ENCODE measurements at regions not wholly inside any gene's neighbourhood (a gene's known extent, or its start where the extent isn't known, plus 50 kb on each side); places are given as distances from the start of the nearest gene placed in this dataset.
A peak's percentile ranks its signal among the peaks of the same experiment; 100 is the strongest.

DNA sequence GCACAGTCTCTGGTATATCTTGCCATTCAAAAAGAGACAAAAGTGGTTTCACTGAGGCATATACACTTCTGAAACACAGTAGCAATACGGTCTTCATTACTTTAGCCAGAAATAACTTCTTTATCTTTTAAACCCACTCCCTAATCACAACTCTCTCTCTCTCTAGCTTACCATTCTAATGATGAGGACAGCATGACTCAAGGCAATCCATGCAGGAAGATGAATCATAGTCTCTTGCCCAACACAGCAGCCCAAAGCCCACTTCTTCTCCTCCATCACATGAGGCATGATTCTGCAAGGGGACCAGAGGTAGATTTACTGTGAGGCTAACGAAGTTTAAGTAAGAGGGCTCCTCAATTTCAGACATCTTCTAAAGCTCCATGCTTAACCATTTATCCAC lies 285.0 kb upstream of the NR5A2 start:
- H3K4me3 ChIP-seq (ENCODE audit: low read depth, low read length): no peak overlapping the region
- TF ChIP-seq, protein P1, sequence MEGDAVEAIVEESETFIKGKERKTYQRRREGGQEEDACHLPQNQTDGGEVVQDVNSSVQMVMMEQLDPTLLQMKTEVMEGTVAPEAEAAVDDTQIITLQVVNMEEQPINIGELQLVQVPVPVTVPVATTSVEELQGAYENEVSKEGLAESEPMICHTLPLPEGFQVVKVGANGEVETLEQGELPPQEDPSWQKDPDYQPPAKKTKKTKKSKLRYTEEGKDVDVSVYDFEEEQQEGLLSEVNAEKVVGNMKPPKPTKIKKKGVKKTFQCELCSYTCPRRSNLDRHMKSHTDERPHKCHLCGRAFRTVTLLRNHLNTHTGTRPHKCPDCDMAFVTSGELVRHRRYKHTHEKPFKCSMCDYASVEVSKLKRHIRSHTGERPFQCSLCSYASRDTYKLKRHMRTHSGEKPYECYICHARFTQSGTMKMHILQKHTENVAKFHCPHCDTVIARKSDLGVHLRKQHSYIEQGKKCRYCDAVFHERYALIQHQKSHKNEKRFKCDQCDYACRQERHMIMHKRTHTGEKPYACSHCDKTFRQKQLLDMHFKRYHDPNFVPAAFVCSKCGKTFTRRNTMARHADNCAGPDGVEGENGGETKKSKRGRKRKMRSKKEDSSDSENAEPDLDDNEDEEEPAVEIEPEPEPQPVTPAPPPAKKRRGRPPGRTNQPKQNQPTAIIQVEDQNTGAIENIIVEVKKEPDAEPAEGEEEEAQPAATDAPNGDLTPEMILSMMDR (IDR thresholded peaks at IDR 0.05; ENCODE audit: insufficient read depth, low read length, missing control alignments): no peak
- CTCF ChIA-PET: interaction anchor here (0.8 kb wide), 1 partner anchor 53 kb away, joined by 3 read pairs; no protein-coding TSS in a partner anchor
- POLR2A ChIA-PET: no interaction called here
- DNase-seq (ENCODE audit: low read depth, low spot score): peak; percentile 80

DNA sequence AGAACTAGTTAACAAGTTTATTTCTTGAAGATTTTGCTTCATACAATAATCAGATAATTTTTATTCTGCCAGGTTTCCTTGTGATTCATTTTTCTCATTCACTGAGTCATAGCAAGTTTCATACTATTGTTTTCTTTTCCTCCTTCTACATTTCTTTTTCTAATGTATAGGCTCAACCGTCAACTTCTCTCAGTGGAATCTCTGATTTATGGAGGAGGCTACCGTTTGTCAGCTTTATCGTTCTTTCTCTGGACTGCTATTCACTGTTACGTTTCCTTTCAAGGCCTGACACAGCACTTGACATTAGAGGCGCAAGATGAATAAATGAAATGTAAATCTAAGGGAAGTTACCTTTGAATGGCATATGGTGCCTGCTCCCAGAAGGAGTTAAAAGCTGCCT lies 284.3 kb upstream of the NR5A2 start:
- POLR2A ChIA-PET: no interaction called here

DNA sequence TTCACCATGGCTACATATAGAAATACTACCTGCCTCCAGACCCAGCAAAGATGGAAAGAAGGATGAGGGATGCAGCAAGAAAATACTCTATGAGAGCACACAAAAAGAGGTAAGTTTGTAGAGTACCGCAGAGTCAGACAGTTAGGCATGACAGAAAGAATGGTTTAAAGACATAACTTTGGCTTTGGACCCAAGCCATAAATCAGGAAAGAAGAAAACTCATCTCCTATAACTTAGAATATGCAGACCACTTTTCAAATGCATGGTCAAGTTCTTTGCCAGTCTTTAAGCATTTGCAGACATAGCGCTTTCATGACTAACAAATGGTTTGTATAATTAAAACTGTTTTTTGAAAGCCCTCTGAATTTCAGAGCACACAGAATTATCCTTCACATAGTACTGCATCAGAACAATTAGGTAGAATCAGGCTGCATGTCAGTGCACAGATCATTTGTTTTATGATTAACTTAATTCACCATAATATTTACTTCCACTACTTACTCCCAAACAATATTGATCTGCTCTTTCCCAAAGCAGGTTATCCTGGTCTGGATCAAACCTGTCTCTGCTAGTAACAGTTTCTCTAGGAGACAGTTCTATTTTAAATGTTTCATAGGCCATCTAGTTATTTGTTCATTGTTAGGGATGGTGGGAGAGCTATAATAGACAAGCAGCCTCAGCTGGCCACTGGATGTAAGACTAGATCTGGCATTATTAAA lies 280.7 kb upstream of the NR5A2 start:
- POLR2A ChIA-PET: no interaction called here
- CTCF ChIA-PET: no interaction called here
- TF ChIP-seq, protein P1 (IDR thresholded peaks at IDR 0.05; ENCODE audit: insufficient read depth, low read length, missing control alignments): no peak

More for the DNA sequence above, 284.3 kb upstream of the NR5A2 start:
- CTCF ChIA-PET: no interaction called here
- no peak overlapping the region for H3K4me3 ChIP-seq (ENCODE audit: low read depth, low read length)
- TF ChIP-seq, protein P1 (IDR thresholded peaks at IDR 0.05; ENCODE audit: insufficient read depth, low read length, missing control alignments): no peak
- no peak for DNase-seq (ENCODE audit: low read depth, low spot score)

DNA sequence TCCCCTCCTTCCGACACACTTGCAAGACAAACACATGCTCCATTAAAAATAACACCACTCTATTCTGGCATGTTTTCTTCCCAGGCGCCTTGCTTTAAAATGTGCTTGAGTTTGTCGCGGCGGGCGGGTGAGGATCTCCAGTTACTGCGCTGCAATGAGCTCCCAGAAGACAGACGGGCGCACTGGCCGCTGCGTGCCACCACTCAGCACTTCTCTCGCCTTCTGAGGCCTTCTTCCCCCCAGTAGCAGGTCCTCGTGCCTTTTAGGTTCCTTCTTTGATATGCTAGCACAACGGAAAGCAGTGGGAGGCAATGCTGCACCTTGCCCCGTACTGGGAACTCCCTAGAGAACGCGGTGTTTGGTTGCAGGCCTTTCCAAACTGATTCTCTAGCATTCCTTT lies 279.5 kb upstream of the NR5A2 start:
- DNase-seq (ENCODE audit: low read depth, low spot score): no peak
- ChIA-PET CTCF (interaction anchor here (0.7 kb wide), 1 partner anchor 10 kb away, joined by 3 read pairs; no protein-coding TSS in a partner anchor), POLR2A (no interaction called here)
- H3K4me3 ChIP-seq (ENCODE audit: low read depth, low read length): no peak overlapping the region
- TF ChIP-seq, protein P1 (IDR thresholded peaks at IDR 0.05; ENCODE audit: insufficient read depth, low read length, missing control alignments): no peak

More for the DNA sequence above, 280.7 kb upstream of the NR5A2 start:
- no peak overlapping the region for H3K4me3 ChIP-seq (ENCODE audit: low read depth, low read length)
- no peak for DNase-seq (ENCODE audit: low read depth, low spot score)

DNA sequence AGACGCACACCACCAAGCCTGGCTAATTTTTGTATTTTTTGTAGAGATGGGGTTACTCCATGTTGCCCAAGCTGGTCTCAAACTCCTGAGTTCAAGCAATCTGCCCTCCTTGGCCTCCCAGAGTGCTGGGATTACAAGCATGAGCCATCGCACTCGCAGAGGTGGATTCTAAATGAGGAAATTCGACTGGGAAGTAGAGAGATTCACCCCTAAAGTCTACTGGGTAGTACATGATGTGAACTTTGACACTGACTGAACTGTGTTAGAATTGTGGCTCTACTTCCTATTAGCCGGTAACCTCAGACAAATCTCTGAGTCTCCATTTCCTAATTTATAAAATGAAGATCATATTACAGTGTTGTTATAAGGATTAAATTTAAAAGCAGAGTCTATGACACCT lies 276.0 kb upstream of the NR5A2 start:
- ChIA-PET CTCF (no interaction called here), POLR2A (no interaction called here)
- no peak overlapping the region for H3K4me3 ChIP-seq (ENCODE audit: low read depth, low read length)
- TF ChIP-seq, protein P1 (IDR thresholded peaks at IDR 0.05; ENCODE audit: insufficient read depth, low read length, missing control alignments): no peak
- DNase-seq (ENCODE audit: low read depth, low spot score): no peak

DNA sequence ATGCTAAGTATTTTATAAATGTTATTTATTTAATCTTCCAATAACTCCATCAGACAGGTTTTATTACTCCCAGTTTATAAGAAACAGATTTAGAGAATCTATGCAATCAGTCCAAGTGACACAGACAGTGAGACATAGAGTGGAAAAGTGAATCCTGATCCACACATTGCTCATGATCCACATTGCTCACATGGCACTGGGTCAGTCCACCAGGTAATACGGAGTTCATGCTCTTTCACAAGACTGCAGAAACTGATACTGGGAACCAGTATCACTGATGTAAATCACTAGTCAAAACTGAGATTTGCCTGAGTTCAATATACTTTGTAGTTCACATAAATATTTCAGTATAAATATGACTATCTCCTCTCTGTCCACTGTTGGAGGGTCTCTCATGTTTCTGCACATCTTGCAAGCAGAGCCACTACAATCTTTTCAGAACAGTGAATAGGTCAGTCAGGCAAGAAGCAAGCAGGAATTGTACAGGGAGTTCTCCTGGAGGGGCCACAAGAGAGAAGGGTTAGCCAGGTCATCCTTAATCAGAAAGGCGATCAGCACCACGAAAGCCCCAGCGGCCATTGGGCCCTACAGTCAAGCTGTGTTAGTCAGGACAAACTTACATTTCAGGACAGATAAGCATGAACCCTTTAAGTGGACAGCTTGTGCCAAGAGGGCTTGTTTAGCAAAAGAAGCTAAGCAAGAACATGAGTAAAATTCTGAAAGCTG lies 275.4 kb upstream of the NR5A2 start:
- CTCF ChIA-PET: no interaction called here
- no peak for DNase-seq (ENCODE audit: low read depth, low spot score)
- TF ChIP-seq, protein P1 (IDR thresholded peaks at IDR 0.05; ENCODE audit: insufficient read depth, low read length, missing control alignments): no peak
- POLR2A ChIA-PET: no interaction called here
- H3K4me3 ChIP-seq (ENCODE audit: low read depth, low read length): no peak overlapping the region

All from AG04449 (cell line).